B cell (primary cell): ENCODE measurements at regions not wholly inside any gene's neighbourhood (a gene's known extent, or its start where the extent isn't known, plus 50 kb on each side); places are given as distances from the start of the nearest gene placed in this dataset.

Experiments
- ATAC-seq: fragments of 200-7000 bp; cut with Tn5 transposase; one replicate; pipeline ENCODE4 v1.10.0; 2021; ENCODE audit warnings: low read depth, mild to moderate bottlenecking, moderate number of reproducible peaks, moderate library complexity
- CTCF ChIA-PET: fragments of 350-600 bp; sonication (Branson Sonifier 250); formaldehyde crosslinking; loops from one replicate; lab custom pipeline; 2021; ENCODE audit warnings: antibody characterized with exemption, inconsistent platforms; lab: Charles Lee
- POLR2A ChIA-PET: fragments of 350-600 bp; sonication (Branson Sonifier 250); formaldehyde crosslinking; loops from one replicate; lab custom pipeline; 2021; ENCODE audit warnings: antibody characterized with exemption; lab: Charles Lee
- DNase-seq: peaks from one replicate; pipeline ENCODE4 v3.0.0; 2013
- H2AFZ ChIP-seq: 2 replicates; pipeline ENCODE4 v1.6.1; 2012; ENCODE audit warnings: mild to moderate bottlenecking, low read depth, low read length; ENCODE audit not compliant: insufficient read depth, poor library complexity, severe bottlenecking
- H3K27ac ChIP-seq, 2 donors: 1 replicate in 1 of 2; 2 replicates in 1 of 2; pipeline ENCODE4 v1.5.1; 2012 to 2013; ENCODE audit warnings: low read length in 2 of 2, mild to moderate bottlenecking in 2 of 2, moderate library complexity in 1 of 2
- H3K27me3 ChIP-seq, 4 experiments: fragments of 200-600 bp in 1 of 4; sonication (generic) in 1 of 4; replicated peaks in 1 of 4; 1 replicate in 2 of 4; 2 replicates in 2 of 4; pipeline versions ENCODE4 v1.6.1 to v1.7.0; 2013 to 2016; ENCODE audit warnings: low read length in 3 of 4, mild to moderate bottlenecking in 2 of 4, mixed read lengths in 1 of 4, moderate library complexity in 1 of 4; ENCODE audit not compliant: insufficient read depth in 4 of 4, control insufficient read depth in 3 of 4; ENCODE audit errors: control extremely low read depth in 1 of 4
- H3K36me3 ChIP-seq, 2 experiments: replicated peaks in 1 of 2; 1 replicate in 1 of 2; 2 replicates in 1 of 2; pipeline versions ENCODE4 v1.6.1 to v1.7.1; 2013; ENCODE audit warnings: low read length in 1 of 2; ENCODE audit not compliant: insufficient read depth in 2 of 2, control insufficient read depth in 1 of 2; ENCODE audit errors: control extremely low read depth in 1 of 2, extremely low read depth in 1 of 2
- H3K4me1 ChIP-seq, 2 donors: fragments of 200-600 bp in 1 of 2; sonication (generic) in 1 of 2; 1 replicate in 1 of 2; 2 replicates in 1 of 2; pipeline versions ENCODE4 v1.5.1 to v1.6.1; 2013 to 2017; ENCODE audit warnings: low read length in 2 of 2; ENCODE audit not compliant: control insufficient read depth in 2 of 2, insufficient read depth in 2 of 2
- H3K4me2 ChIP-seq: replicated peaks from 2 replicates; pipeline ENCODE3; 2012; ENCODE audit warnings: mild to moderate bottlenecking, low read depth, low read length; ENCODE audit not compliant: poor library complexity, severe bottlenecking
- H3K4me3 ChIP-seq, 5 experiments: fragments of 200-600 bp in 1 of 5; sonication (generic) in 1 of 5; 1 replicate in 3 of 5; 2 replicates in 2 of 5; pipeline versions ENCODE4 v1.5.1 to v1.7.0; 2011 to 2016; ENCODE audit warnings: low read length in 4 of 5, mild to moderate bottlenecking in 4 of 5, low read depth in 2 of 5, control low read depth in 1 of 5, moderate library complexity in 1 of 5; ENCODE audit not compliant: insufficient read depth in 1 of 5; ENCODE audit errors: control extremely low read depth in 1 of 5, extremely low read depth in 1 of 5
- H3K79me2 ChIP-seq: fragments of 200-600 bp; sonication (generic); one replicate; pipeline ENCODE4 v1.6.0; 2016; ENCODE audit warnings: low read length; ENCODE audit not compliant: control insufficient read depth, insufficient read depth
- H3K9ac ChIP-seq: fragments of 200-600 bp; sonication (generic); 2 replicates; pipeline ENCODE4 v1.6.1; 2017; ENCODE audit warnings: mild to moderate bottlenecking, low read length, moderate library complexity
- H3K9me3 ChIP-seq, 3 donors: one replicate each; pipeline versions ENCODE4 v1.6.1 to v1.7.1; 2013; ENCODE audit warnings: low read length in 2 of 3; ENCODE audit not compliant: control insufficient read depth in 2 of 3, insufficient read depth in 1 of 3; ENCODE audit errors: control extremely low read depth in 1 of 3
- H4K20me1 ChIP-seq: 2 replicates; pipeline ENCODE4 v1.6.0; 2012; ENCODE audit warnings: mild to moderate bottlenecking, low read length; ENCODE audit not compliant: insufficient read depth, control insufficient read depth, poor library complexity, severe bottlenecking
- H3K27ac Mint-ChIP-seq: one replicate; pipeline ENCODE4 v1.8.0; 2021; ENCODE audit warnings: mixed read lengths
- H3K27me3 Mint-ChIP-seq: one replicate; pipeline ENCODE4 v1.8.0; 2021; ENCODE audit warnings: mixed read lengths
- H3K4me1 Mint-ChIP-seq: one replicate; pipeline ENCODE4 v1.8.0; 2021; ENCODE audit warnings: mixed read lengths
- H3K4me3 Mint-ChIP-seq: one replicate; pipeline ENCODE4 v1.8.0; 2021; ENCODE audit warnings: mixed read lengths
- H3K9me3 Mint-ChIP-seq: one replicate; pipeline ENCODE4 v1.8.0; 2022; ENCODE audit warnings: mixed read lengths; ENCODE audit not compliant: insufficient read depth
- CTCF ChIP-seq: fragments of 200-600 bp; IDR thresholded peaks from one replicate; pipeline ENCODE4 v1.8.0; 2022; ENCODE audit warnings: antibody characterized with exemption, mild to moderate bottlenecking
- EZH2 ChIP-seq: IDR thresholded peaks from 2 replicates; pipeline ENCODE4 v1.6.1; 2012; ENCODE audit warnings: borderline replicate concordance, low read depth, mild to moderate bottlenecking, moderate library complexity, low read length; ENCODE audit not compliant: insufficient read depth, poor library complexity, severe bottlenecking
- WGBS: methylation state at CpG from one replicate; pipeline ENCODE4 v1.1.5; 2013; ENCODE audit warnings: missing lambda C conversion rate; ENCODE audit not compliant: insufficient coverage; 5-methylcytosine and 5-hydroxymethylcytosine counted together
- intact Hi-C: fragments of 100-400 bp; cut with micrococcal nuclease; formaldehyde crosslinking; loops from one replicate; pipeline ENCODE4 v1.10.0; 2022

GRCh38 chr9:81822967-81823366 lies 105.3 kb upstream of the SPATA31D4 start:
- ATAC-seq (no peak), DNase-seq (no peak)
- Histone ChIP-seq H3K27me3 (no peaks in the 10 kb centered on the region), H3K79me2 (no peaks in the 10 kb centered on the region), H3K4me3 (no peak overlapping the region), H3K27ac (no peak overlapping the region), H3K9ac (no peak overlapping the region), H2AFZ (no peak overlapping the region), H4K20me1 (no peaks in the 10 kb centered on the region), H3K4me1 (peaks cover 7 to 8% of the 10 kb centered on the region in 2 donors), H3K4me2 (no peak overlapping the region), H3K9me3 (no peaks in the 10 kb centered on the region), H3K36me3 (no peaks in the 10 kb centered on the region)
- Mint-ChIP-seq H3K4me3 (no peak overlapping the region), H3K4me1 (peaks cover 6% of the 10 kb centered on the region), H3K27ac (no peak overlapping the region), H3K27me3 (no peaks in the 10 kb centered on the region), H3K9me3 (no peaks in the 10 kb centered on the region)
- no peak for TF ChIP-seq CTCF
- TF ChIP-seq EZH2: no peak
- no CpG with 5 or more reads among the region's 1 CpG for WGBS
- CTCF ChIA-PET: no interaction called here
- POLR2A ChIA-PET: no interaction called here
- intact Hi-C loops: no loop called here

- Histone ChIP-seq H3K4me3 (no peak overlapping the region), H4K20me1 (no peaks in the 10 kb centered on the region), H3K79me2 (no peaks in the 10 kb centered on the region), H3K9ac (no peak overlapping the region), H2AFZ (no peak overlapping the region), H3K36me3 (no peaks in the 10 kb centered on the region), H3K4me1 (peaks cover 15 to 17% of the 10 kb centered on the region in 2 donors), H3K27me3 (no peaks in the 10 kb centered on the region), H3K9me3 (no peaks in the 10 kb centered on the region), H3K4me2 (no peak overlapping the region), H3K27ac (no peak overlapping the region)
- POLR2A ChIA-PET: no interaction called here
- Mint-ChIP-seq H3K4me3 (no peak overlapping the region), H3K9me3 (no peaks in the 10 kb centered on the region), H3K27me3 (no peaks in the 10 kb centered on the region), H3K4me1 (peaks cover 14% of the 10 kb centered on the region), H3K27ac (no peak overlapping the region)
- 100% methylated on average over 1 of the region's 11 CpGs for WGBS
- intact Hi-C loops: no loop called here
- CTCF ChIA-PET: no interaction called here
- DNase-seq: no peak
- TF ChIP-seq CTCF: no peak
- no peak for TF ChIP-seq EZH2
- ATAC-seq: no peak
Measured at GRCh38 chr9:81823672-81824554, 104.3 kb upstream of the SPATA31D4 start.
